ENCODE measurements at regions not wholly inside any gene's neighbourhood (a gene's known extent, or its start where the extent isn't known, plus 50 kb on each side); places are given as distances from the start of the nearest gene placed in this dataset.

DNA sequence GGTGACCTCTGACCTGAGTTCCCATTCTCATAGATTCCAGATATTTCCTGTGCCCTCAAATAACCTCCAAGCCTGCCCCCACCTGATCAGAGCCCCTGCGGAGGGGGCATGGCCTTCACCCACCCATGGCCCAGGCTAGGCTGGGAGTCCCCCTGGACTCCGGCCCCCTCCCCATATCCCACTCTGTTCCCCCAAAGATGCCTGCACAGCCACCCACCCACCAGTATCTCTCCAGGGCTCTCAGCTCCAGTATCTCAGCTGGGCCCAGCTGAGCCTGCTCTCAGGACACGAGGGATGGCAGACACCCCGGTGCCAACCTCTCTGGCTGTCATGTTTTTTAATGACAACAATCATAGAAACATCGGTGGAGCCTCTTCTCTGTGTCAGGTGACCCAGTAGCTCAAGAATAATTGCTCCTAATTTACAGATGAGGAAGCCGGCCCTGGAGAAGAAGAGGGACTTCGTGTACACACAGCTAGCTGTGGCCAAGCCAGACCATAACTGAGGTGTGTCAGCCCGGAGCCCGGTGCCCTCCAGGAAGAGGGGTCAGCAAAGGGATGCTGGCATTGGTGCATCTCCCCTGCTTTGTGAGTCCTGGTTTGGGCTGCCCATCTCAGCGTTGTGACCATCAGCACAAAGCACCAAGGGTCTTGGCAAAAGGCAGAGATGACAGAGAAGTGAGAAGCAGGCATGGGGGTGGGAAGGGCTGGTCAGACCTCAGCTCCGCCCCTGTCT lies 84.4 kb downstream of the SDC1 start:
- TF ChIP-seq, protein P1, sequence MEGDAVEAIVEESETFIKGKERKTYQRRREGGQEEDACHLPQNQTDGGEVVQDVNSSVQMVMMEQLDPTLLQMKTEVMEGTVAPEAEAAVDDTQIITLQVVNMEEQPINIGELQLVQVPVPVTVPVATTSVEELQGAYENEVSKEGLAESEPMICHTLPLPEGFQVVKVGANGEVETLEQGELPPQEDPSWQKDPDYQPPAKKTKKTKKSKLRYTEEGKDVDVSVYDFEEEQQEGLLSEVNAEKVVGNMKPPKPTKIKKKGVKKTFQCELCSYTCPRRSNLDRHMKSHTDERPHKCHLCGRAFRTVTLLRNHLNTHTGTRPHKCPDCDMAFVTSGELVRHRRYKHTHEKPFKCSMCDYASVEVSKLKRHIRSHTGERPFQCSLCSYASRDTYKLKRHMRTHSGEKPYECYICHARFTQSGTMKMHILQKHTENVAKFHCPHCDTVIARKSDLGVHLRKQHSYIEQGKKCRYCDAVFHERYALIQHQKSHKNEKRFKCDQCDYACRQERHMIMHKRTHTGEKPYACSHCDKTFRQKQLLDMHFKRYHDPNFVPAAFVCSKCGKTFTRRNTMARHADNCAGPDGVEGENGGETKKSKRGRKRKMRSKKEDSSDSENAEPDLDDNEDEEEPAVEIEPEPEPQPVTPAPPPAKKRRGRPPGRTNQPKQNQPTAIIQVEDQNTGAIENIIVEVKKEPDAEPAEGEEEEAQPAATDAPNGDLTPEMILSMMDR (IDR thresholded peaks at IDR 0.05), result no peak
- no peak for TF ChIP-seq POLR2AphosphoS5 (IDR thresholded peaks at IDR 0.05)
- no peak for TF ChIP-seq EP300 (IDR thresholded peaks at IDR 0.05)
- TF ChIP-seq POLR2A (IDR thresholded peaks at IDR 0.05), result no peak

Data from sigmoid colon (tissue), 4 donors.